NB4 (cell line): ENCODE measurements at regions not wholly inside any gene's neighbourhood (a gene's known extent, or its start where the extent isn't known, plus 50 kb on each side); places are given as distances from the start of the nearest gene placed in this dataset.
"Not testable (repeated sequence)": the region's sequence is repeated elsewhere in the genome, so short reads cannot be mapped to it uniquely, and the experiment has no call there.

Experiments
- MYC ChIP-seq: IDR thresholded peaks from 2 replicates; pipeline ENCODE4 v1.6.1; 2011; ENCODE audit warnings: low read depth, low read length
- POLR2A ChIP-seq: IDR thresholded peaks from 2 replicates; pipeline ENCODE4 v1.6.1; 2011; ENCODE audit warnings: mild to moderate bottlenecking; ENCODE audit not compliant: insufficient read length; ENCODE audit errors: extremely low read depth
- TF ChIP-seq, protein P1 (sequence below): IDR thresholded peaks from one replicate; pipeline ENCODE4 v1.5.1; 2012; ENCODE audit warnings: low read depth, low read length

DNA sequence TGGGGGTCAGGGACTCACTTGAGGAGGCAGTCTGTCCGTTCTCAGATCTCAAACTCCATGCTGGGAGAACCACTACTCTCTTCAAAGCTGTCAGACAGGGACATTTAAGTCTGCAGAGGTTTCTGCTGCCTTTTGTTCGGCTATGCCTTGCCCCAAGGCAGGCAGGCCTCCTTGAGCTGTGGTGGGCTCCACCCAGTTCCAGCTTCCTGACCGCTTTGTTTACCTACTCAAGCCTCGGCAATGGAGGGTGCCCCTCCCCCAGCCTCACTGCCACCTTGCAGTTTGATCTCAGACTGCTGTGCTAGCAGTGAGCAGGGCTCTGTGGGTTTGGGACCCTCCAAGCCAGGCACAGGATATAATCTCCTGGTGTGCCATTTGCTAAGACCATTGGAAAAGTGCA is 530.0 kb downstream of the LRRIQ3 start:
- TF ChIP-seq, protein P1, sequence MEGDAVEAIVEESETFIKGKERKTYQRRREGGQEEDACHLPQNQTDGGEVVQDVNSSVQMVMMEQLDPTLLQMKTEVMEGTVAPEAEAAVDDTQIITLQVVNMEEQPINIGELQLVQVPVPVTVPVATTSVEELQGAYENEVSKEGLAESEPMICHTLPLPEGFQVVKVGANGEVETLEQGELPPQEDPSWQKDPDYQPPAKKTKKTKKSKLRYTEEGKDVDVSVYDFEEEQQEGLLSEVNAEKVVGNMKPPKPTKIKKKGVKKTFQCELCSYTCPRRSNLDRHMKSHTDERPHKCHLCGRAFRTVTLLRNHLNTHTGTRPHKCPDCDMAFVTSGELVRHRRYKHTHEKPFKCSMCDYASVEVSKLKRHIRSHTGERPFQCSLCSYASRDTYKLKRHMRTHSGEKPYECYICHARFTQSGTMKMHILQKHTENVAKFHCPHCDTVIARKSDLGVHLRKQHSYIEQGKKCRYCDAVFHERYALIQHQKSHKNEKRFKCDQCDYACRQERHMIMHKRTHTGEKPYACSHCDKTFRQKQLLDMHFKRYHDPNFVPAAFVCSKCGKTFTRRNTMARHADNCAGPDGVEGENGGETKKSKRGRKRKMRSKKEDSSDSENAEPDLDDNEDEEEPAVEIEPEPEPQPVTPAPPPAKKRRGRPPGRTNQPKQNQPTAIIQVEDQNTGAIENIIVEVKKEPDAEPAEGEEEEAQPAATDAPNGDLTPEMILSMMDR: not testable (repeated sequence)
- TF ChIP-seq POLR2A, MYC: not testable (repeated sequence)
